ENCODE measurements at regions not wholly inside any gene's neighbourhood (a gene's known extent, or its start where the extent isn't known, plus 50 kb on each side); places are given as distances from the start of the nearest gene placed in this dataset.

GRCh38 chr1:30416221-30416820, 307.1 kb downstream of the MATN1 start:
- Histone ChIP-seq H3K27ac (ENCODE audit: low read depth, low read length) (no peak overlapping the region), H3K36me3 (ENCODE audit: control insufficient read depth, insufficient read depth, low read length) (no peaks in the 10 kb centered on the region), H3K27me3 (ENCODE audit: control insufficient read depth, insufficient read depth, low read length, poor library complexity, severe bottlenecking) (no peaks in the 10 kb centered on the region), H3K9ac (ENCODE audit: extremely low read depth, low read length, poor library complexity, severe bottlenecking) (no peak overlapping the region), H3K9me3 (ENCODE audit: control insufficient read depth, low read length) (no peaks in the 10 kb centered on the region), H3K4me1 (ENCODE audit: control insufficient read depth, insufficient read depth, low read length) (peaks cover 13% of the 10 kb centered on the region), H3K4me3 (ENCODE audit: low read length) (no peak overlapping the region)
- H3K27ac Mint-ChIP-seq = no peak overlapping the region
- no peaks in the 10 kb centered on the region for H3K36me3 Mint-ChIP-seq (ENCODE audit: low read depth)
- TF ChIP-seq CTCF (conservative IDR thresholded peaks at IDR 0.05) = no peak
- H3K4me1 Mint-ChIP-seq = peaks cover 18% of the 10 kb centered on the region
- H3K9me3 Mint-ChIP-seq = no peaks in the 10 kb centered on the region
- peaks cover 3% of the 10 kb centered on the region for H3K27me3 Mint-ChIP-seq (ENCODE audit: insufficient read depth)
- WGBS, 2 experiments (ENCODE audit: insufficient coverage in 1 of 2, insufficient read length in 1 of 2) = 67 to 73% methylated on average over 3 to 6 of the region's 6 CpGs
- H3K4me3 Mint-ChIP-seq = no peak overlapping the region
- no peak for DNase-seq

GRCh38 chr1:30415171-30415940, 308.0 kb downstream of the MATN1 start:
- Histone ChIP-seq H3K9me3 (ENCODE audit: control insufficient read depth, low read length) (no peaks in the 10 kb centered on the region), H3K9ac (ENCODE audit: extremely low read depth, low read length, poor library complexity, severe bottlenecking) (no peak overlapping the region), H3K27me3 (ENCODE audit: control insufficient read depth, insufficient read depth, low read length, poor library complexity, severe bottlenecking) (no peaks in the 10 kb centered on the region), H3K36me3 (ENCODE audit: control insufficient read depth, insufficient read depth, low read length) (no peaks in the 10 kb centered on the region), H3K4me1 (ENCODE audit: control insufficient read depth, insufficient read depth, low read length) (peaks cover 13% of the 10 kb centered on the region), H3K4me3 (ENCODE audit: low read length) (no peak overlapping the region), H3K27ac (ENCODE audit: low read depth, low read length) (no peak overlapping the region)
- TF ChIP-seq CTCF (conservative IDR thresholded peaks at IDR 0.05) = no peak
- no peak overlapping the region for H3K4me3 Mint-ChIP-seq
- peak; percentile 38 for DNase-seq
- no peaks in the 10 kb centered on the region for H3K9me3 Mint-ChIP-seq
- 93 to 100% methylated on average over 1 to 7 of the region's 7 CpGs for WGBS, 2 experiments (ENCODE audit: insufficient coverage in 1 of 2, insufficient read length in 1 of 2)
- H3K27ac Mint-ChIP-seq = no peak overlapping the region
- H3K4me1 Mint-ChIP-seq = peaks cover 18% of the 10 kb centered on the region
- H3K36me3 Mint-ChIP-seq (ENCODE audit: low read depth) = no peaks in the 10 kb centered on the region
- no peaks in the 10 kb centered on the region for H3K27me3 Mint-ChIP-seq (ENCODE audit: insufficient read depth)

- no peaks in the 10 kb centered on the region for H3K27me3 ChIP-seq (ENCODE audit: control insufficient read depth, insufficient read depth, low read length, poor library complexity, severe bottlenecking)
- no peak overlapping the region for H3K9ac ChIP-seq (ENCODE audit: extremely low read depth, low read length, poor library complexity, severe bottlenecking)
- Mint-ChIP-seq H3K9me3 (no peaks in the 10 kb centered on the region), H3K36me3 (ENCODE audit: low read depth) (no peaks in the 10 kb centered on the region), H3K27ac (no peak overlapping the region), H3K27me3 (ENCODE audit: insufficient read depth) (no peaks in the 10 kb centered on the region), H3K4me1 (peaks cover 18% of the 10 kb centered on the region), H3K4me3 (no peak overlapping the region)
- H3K4me1 ChIP-seq (ENCODE audit: control insufficient read depth, insufficient read depth, low read length) = peaks cover 13% of the 10 kb centered on the region
- H3K27ac ChIP-seq (ENCODE audit: low read depth, low read length) = no peak overlapping the region
- 97% methylated on average over 3 of the region's 3 CpGs; no CpG with 5 or more reads in 1 of the 2 experiments for WGBS, 2 experiments (ENCODE audit: insufficient coverage in 1 of 2, insufficient read length in 1 of 2)
- H3K4me3 ChIP-seq (ENCODE audit: low read length) = no peak overlapping the region
- no peaks in the 10 kb centered on the region for H3K36me3 ChIP-seq (ENCODE audit: control insufficient read depth, insufficient read depth, low read length)
- no peak for DNase-seq
- no peaks in the 10 kb centered on the region for H3K9me3 ChIP-seq (ENCODE audit: control insufficient read depth, low read length)
- no peak for TF ChIP-seq CTCF (conservative IDR thresholded peaks at IDR 0.05)
Measured at GRCh38 chr1:30414851-30415165, 308.6 kb downstream of the MATN1 start.

Measured in endodermal cell (in vitro differentiated cells).